Nephron progenitor cell (in vitro differentiated cells): ENCODE measurements at regions not wholly inside any gene's neighbourhood (a gene's known extent, or its start where the extent isn't known, plus 50 kb on each side); places are given as distances from the start of the nearest gene placed in this dataset.

ENCODE experiments used
- DNase-seq: peaks from one replicate; pipeline ENCODE4 v3.0.0; 2021
- H3K27ac Mint-ChIP-seq: 2 replicates; pipeline ENCODE4 v1.8.0; 2021; ENCODE audit warnings: mild to moderate bottlenecking, moderate library complexity, mixed read lengths
- H3K27me3 Mint-ChIP-seq: 2 replicates; pipeline ENCODE4 v1.8.0; 2021; ENCODE audit warnings: mild to moderate bottlenecking, low read depth, mixed read lengths; ENCODE audit not compliant: poor library complexity
- H3K36me3 Mint-ChIP-seq: 2 replicates; pipeline ENCODE4 v1.8.0; 2021; ENCODE audit warnings: low read depth, mixed read lengths
- H3K4me1 Mint-ChIP-seq: 2 replicates; pipeline ENCODE4 v1.8.0; 2021; ENCODE audit warnings: mixed read lengths
- H3K4me3 Mint-ChIP-seq: 2 replicates; pipeline ENCODE4 v1.8.0; 2021; ENCODE audit warnings: mild to moderate bottlenecking, moderate library complexity, mixed read lengths
- H3K9me3 Mint-ChIP-seq: 2 replicates; pipeline ENCODE4 v1.8.0; 2021; ENCODE audit warnings: mild to moderate bottlenecking, moderate library complexity, mixed read lengths
- TF ChIP-seq, protein P1 (sequence below): fragments of 200-600 bp; sonication (generic); IDR thresholded peaks from 2 replicates; pipeline ENCODE4 v1.5.0; 2021; ENCODE audit warnings: antibody characterized with exemption

DNA sequence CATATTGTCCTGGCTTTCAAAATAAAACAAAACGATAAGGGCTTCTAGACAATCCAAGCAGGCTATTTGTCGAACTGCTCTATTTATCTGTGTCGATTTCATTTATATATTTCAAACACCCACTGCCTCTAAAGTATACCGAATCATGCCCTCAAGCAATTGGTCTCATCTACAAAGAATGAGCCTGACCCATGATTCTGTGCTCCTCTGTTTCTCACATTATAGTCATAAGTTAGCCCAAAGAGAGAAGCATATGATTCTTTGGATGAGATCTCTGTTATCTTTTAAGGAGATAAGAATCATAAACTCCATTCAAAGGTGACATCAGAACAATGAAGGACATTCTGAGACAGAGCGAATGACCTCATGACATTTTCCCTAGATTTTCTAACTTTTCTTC is 191.1 kb downstream of the MAP2K6 start:
- Mint-ChIP-seq H3K27me3 (peaks cover 3% of the 10 kb centered on the region), H3K4me3 (no peak overlapping the region), H3K9me3 (peaks cover 4% of the 10 kb centered on the region), H3K27ac (no peak overlapping the region), H3K4me1 (peaks cover 32% of the 10 kb centered on the region), H3K36me3 (no peaks in the 10 kb centered on the region)
- no peak for DNase-seq
- TF ChIP-seq, protein P1, sequence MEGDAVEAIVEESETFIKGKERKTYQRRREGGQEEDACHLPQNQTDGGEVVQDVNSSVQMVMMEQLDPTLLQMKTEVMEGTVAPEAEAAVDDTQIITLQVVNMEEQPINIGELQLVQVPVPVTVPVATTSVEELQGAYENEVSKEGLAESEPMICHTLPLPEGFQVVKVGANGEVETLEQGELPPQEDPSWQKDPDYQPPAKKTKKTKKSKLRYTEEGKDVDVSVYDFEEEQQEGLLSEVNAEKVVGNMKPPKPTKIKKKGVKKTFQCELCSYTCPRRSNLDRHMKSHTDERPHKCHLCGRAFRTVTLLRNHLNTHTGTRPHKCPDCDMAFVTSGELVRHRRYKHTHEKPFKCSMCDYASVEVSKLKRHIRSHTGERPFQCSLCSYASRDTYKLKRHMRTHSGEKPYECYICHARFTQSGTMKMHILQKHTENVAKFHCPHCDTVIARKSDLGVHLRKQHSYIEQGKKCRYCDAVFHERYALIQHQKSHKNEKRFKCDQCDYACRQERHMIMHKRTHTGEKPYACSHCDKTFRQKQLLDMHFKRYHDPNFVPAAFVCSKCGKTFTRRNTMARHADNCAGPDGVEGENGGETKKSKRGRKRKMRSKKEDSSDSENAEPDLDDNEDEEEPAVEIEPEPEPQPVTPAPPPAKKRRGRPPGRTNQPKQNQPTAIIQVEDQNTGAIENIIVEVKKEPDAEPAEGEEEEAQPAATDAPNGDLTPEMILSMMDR = no peak

- peaks cover 32% of the 10 kb centered on the region for H3K4me1 Mint-ChIP-seq
- peaks cover 4% of the 10 kb centered on the region for H3K27me3 Mint-ChIP-seq
- peaks cover 7% of the 10 kb centered on the region for H3K9me3 Mint-ChIP-seq
- TF ChIP-seq, protein P1 = no peak
- no peaks in the 10 kb centered on the region for H3K36me3 Mint-ChIP-seq
- no peak for DNase-seq
- peak overlapping the region; percentile 61 for H3K27ac Mint-ChIP-seq
- H3K4me3 Mint-ChIP-seq = no peak overlapping the region
Observed at GRCh38 chr17:69606142-69606800, 191.8 kb downstream of the MAP2K6 start.

- no peak overlapping the region for H3K4me3 Mint-ChIP-seq
- H3K36me3 Mint-ChIP-seq = no peaks in the 10 kb centered on the region
- H3K27ac Mint-ChIP-seq = peak overlapping the region; percentile 93
- TF ChIP-seq, protein P1 = peak; percentile 87
- DNase-seq = peak; percentile 62
- peaks cover 6% of the 10 kb centered on the region for H3K27me3 Mint-ChIP-seq
- peaks cover 11% of the 10 kb centered on the region for H3K9me3 Mint-ChIP-seq
- H3K4me1 Mint-ChIP-seq = peaks cover 32% of the 10 kb centered on the region
Observed at GRCh38 chr17:69607162-69607834, 192.8 kb downstream of the MAP2K6 start.

GRCh38 chr17:69608141-69608540 is 193.6 kb downstream of the MAP2K6 start:
- peaks cover 6% of the 10 kb centered on the region for H3K27me3 Mint-ChIP-seq
- no peaks in the 10 kb centered on the region for H3K36me3 Mint-ChIP-seq
- DNase-seq = no peak
- TF ChIP-seq, protein P1 = no peak
- H3K4me3 Mint-ChIP-seq = no peak overlapping the region
- H3K4me1 Mint-ChIP-seq = peaks cover 32% of the 10 kb centered on the region
- H3K27ac Mint-ChIP-seq = peak overlapping the region; percentile 57
- H3K9me3 Mint-ChIP-seq = peaks cover 11% of the 10 kb centered on the region

DNA sequence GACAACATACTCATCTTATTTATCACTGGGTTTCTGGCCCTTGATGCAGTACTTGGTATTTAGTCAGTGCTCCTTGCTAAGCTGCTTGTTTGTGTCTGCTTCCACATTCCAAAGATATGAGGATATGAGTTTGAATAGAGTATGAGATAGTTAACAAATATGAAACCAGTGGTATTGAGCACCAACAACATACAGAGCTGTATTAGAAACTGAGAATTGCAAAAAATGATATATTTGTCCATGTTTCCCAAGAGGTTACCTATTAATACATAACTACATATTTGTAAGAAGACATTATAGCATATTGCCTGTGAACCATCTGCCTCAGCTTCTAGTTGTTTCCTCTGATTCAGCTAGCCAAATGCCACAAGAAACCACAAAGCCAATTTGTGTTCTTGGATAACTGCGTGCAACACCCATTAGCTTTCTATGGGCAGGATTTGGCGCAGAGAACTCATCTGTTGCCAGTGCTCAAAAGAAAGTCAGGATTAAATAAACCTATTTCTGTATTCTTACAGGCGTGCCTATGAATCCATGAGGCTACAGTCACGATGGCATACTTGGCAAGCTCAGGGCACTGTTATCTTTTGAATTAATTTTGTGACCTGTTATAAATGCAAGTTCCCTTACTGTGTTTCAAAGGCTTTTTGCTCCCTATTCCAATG is 194.4 kb downstream of the MAP2K6 start:
- Mint-ChIP-seq H3K4me1 (peaks cover 32% of the 10 kb centered on the region), H3K9me3 (peaks cover 11% of the 10 kb centered on the region), H3K4me3 (no peak overlapping the region), H3K27ac (peak overlapping the region; percentile 57), H3K27me3 (peaks cover 6% of the 10 kb centered on the region), H3K36me3 (no peaks in the 10 kb centered on the region)
- TF ChIP-seq, protein P1 = no peak
- no peak for DNase-seq
